OCI-LY7 (cell line): ENCODE measurements at regions not wholly inside any gene's neighbourhood (a gene's known extent, or its start where the extent isn't known, plus 50 kb on each side); places are given as distances from the start of the nearest gene placed in this dataset.

Source experiments
- BruUV-seq: library from RNA; stranded (reverse); fragments of 400-500 nt; replicated peaks from 2 replicates; lab custom pipeline; 2021; lab: Mats Ljungman, UMichigan
- CTCF ChIA-PET: fragments of 300-600 bp; sonication (Branson Sonifier 250); formaldehyde crosslinking; loops from one replicate; lab custom pipeline; 2022; ENCODE audit warnings: antibody characterized with exemption; ENCODE audit not compliant: unreplicated experiment; lab: Charles Lee
- POLR2A ChIA-PET: fragments of 300-600 bp; sonication (Branson Sonifier 250); formaldehyde crosslinking; loops from one replicate; lab custom pipeline; 2022; ENCODE audit warnings: antibody characterized with exemption; lab: Charles Lee
- DNase-seq: peaks from one replicate; pipeline ENCODE4 v3.0.0-alpha.2; 2015; ENCODE audit warnings: low spot score
- H2AFZ ChIP-seq: fragments of 200-600 bp; sonication (generic), shearing (Covaris generic); 2 replicates; pipeline ENCODE4 v1.6.1; 2014; ENCODE audit warnings: mild to moderate bottlenecking, antibody characterized with exemption, low read length, moderate library complexity
- H3K27ac ChIP-seq: fragments of 200-600 bp; sonication (generic); 2 replicates; pipeline ENCODE4 v1.5.1; 2014; ENCODE audit warnings: mixed run types, low read depth, mild to moderate bottlenecking, moderate library complexity, low read length, inconsistent platforms; ENCODE audit not compliant: poor library complexity, severe bottlenecking
- H3K36me3 ChIP-seq: fragments of 200-600 bp; sonication (generic); 2 replicates; pipeline ENCODE4 v1.6.1; 2014; ENCODE audit warnings: mild to moderate bottlenecking, antibody characterized with exemption, low read length, moderate library complexity, mixed read lengths; ENCODE audit not compliant: insufficient read depth
- H3K4me1 ChIP-seq: fragments of 200-600 bp; sonication (generic); 2 replicates; pipeline ENCODE4 v1.5.1; 2014; ENCODE audit warnings: mild to moderate bottlenecking, low read length; ENCODE audit not compliant: insufficient read depth, poor library complexity, severe bottlenecking
- H3K4me2 ChIP-seq: fragments of 200-600 bp; sonication (generic); 2 replicates; pipeline ENCODE4 v1.6.1; 2014; ENCODE audit warnings: mild to moderate bottlenecking, low read length
- H3K4me3 ChIP-seq: fragments of 200-600 bp; sonication (generic); 2 replicates; pipeline ENCODE4 v1.5.1; 2014; ENCODE audit warnings: mild to moderate bottlenecking, low read depth, low read length; ENCODE audit not compliant: poor library complexity, severe bottlenecking
- H3K79me2 ChIP-seq: fragments of 200-600 bp; sonication (generic); 2 replicates; pipeline ENCODE4 v1.6.1; 2016; ENCODE audit warnings: low read depth, mild to moderate bottlenecking, low read length, moderate library complexity, mixed read lengths; ENCODE audit not compliant: insufficient read depth
- H3K9me2 ChIP-seq: fragments of 200-600 bp; sonication (generic); 2 replicates; pipeline ENCODE4 v1.6.1; 2016; ENCODE audit warnings: mild to moderate bottlenecking, low read length, mixed read lengths; ENCODE audit not compliant: insufficient read depth
- H3K9me3 ChIP-seq: fragments of 200-600 bp; sonication (generic); 2 replicates; pipeline ENCODE4 v1.6.1; 2014; ENCODE audit warnings: mild to moderate bottlenecking, mixed run types, low read length, mixed read lengths
- H4K20me1 ChIP-seq: fragments of 200-600 bp; sonication (generic); 2 replicates; pipeline ENCODE4 v1.6.1; 2014; ENCODE audit warnings: mild to moderate bottlenecking, antibody characterized with exemption, low read length, moderate library complexity, mixed read lengths; ENCODE audit not compliant: insufficient read depth
- EZH2phosphoT487 ChIP-seq: fragments of 200-600 bp; sonication (generic); IDR thresholded peaks from 2 replicates; pipeline ENCODE4 v1.6.1; 2018; ENCODE audit warnings: low read depth, borderline replicate concordance, mild to moderate bottlenecking, mixed run types, antibody characterized with exemption, low read length, moderate library complexity, mixed read lengths
- intact Hi-C: fragments of 100-400 bp; cut with micrococcal nuclease; formaldehyde crosslinking; loops from one replicate; pipeline ENCODE4 v1.10.0; 2022; ENCODE audit not compliant: unreplicated experiment
- TF ChIP-seq, protein P1 (sequence below): fragments of 200-600 bp; sonication (generic); conservative IDR thresholded peaks from 2 replicates; pipeline ENCODE4 v1.5.1; 2014; ENCODE audit warnings: mild to moderate bottlenecking, antibody characterized with exemption, low read length, moderate library complexity, mixed read lengths

DNA sequence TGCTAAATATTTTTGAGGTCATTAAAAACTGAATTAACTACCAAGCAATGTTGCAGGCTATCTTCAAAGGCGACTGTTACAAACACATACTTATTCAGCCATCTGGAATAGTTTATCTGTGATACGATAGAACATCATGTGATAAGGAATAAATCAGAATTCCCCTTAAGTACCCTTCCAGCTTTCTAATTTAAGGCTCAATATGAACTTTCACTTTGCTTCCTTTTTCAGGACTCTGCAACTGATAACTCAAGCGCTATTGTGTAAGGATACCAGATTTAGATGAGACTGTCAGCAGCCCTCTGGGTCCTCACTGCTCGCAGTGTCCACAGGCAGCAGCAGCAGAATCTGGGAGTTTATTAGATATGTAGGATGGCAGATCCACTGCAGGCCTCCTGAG, 416.3 kb downstream of the SPATA31D1 start:
- POLR2A ChIA-PET, result no interaction called here
- BruUV-seq, result no TSS peak
- no peaks in the 10 kb centered on the region for H3K9me2 ChIP-seq
- H3K4me1 ChIP-seq, result no peaks in the 10 kb centered on the region
- H3K36me3 ChIP-seq, result no peaks in the 10 kb centered on the region
- no peaks in the 10 kb centered on the region for H4K20me1 ChIP-seq
- no peak overlapping the region for H3K4me2 ChIP-seq
- no peak overlapping the region for H2AFZ ChIP-seq
- H3K27ac ChIP-seq, result no peak overlapping the region
- no peak for DNase-seq
- H3K4me3 ChIP-seq, result no peak overlapping the region
- no peaks in the 10 kb centered on the region for H3K9me3 ChIP-seq
- CTCF ChIA-PET, result no interaction called here
- TF ChIP-seq EZH2phosphoT487, result no peak
- TF ChIP-seq, protein P1, sequence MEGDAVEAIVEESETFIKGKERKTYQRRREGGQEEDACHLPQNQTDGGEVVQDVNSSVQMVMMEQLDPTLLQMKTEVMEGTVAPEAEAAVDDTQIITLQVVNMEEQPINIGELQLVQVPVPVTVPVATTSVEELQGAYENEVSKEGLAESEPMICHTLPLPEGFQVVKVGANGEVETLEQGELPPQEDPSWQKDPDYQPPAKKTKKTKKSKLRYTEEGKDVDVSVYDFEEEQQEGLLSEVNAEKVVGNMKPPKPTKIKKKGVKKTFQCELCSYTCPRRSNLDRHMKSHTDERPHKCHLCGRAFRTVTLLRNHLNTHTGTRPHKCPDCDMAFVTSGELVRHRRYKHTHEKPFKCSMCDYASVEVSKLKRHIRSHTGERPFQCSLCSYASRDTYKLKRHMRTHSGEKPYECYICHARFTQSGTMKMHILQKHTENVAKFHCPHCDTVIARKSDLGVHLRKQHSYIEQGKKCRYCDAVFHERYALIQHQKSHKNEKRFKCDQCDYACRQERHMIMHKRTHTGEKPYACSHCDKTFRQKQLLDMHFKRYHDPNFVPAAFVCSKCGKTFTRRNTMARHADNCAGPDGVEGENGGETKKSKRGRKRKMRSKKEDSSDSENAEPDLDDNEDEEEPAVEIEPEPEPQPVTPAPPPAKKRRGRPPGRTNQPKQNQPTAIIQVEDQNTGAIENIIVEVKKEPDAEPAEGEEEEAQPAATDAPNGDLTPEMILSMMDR, result no peak
- intact Hi-C loops, result no loop called here
- H3K79me2 ChIP-seq, result no peaks in the 10 kb centered on the region

DNA sequence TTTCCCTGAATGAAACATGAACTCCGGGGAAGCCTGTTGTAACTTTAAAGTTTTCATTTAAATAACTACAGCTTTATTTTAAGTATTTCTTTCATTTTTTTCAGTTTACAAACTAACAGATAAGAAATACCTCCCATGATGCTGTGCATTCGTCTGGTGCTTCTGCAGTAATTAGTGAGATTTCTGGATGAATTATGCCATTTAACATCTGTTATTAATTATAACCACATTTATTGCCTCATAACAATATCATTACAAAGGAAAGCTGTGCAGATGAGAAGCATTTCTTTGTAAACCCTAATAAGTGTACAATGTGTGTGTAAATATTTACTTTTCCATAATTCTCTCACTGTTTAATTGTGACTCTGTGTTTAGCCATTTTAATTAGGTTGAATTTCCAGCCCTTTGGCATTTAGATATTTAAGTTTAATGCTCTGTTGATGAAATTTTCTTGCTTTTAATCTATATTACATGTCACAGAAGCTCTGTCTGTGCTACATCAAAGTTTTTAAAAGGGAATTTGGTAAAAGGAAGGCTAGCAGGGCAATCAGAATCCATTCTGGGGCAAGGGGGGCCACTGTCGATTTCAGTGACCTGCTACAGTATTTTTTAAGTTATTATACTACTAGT, 418.0 kb downstream of the SPATA31D1 start:
- ChIA-PET CTCF (no interaction called here), POLR2A (no interaction called here)
- Histone ChIP-seq H3K4me2 (no peak overlapping the region), H3K4me1 (no peaks in the 10 kb centered on the region), H3K9me2 (no peaks in the 10 kb centered on the region), H4K20me1 (no peaks in the 10 kb centered on the region), H2AFZ (no peak overlapping the region), H3K9me3 (no peaks in the 10 kb centered on the region), H3K79me2 (no peaks in the 10 kb centered on the region), H3K4me3 (no peak overlapping the region), H3K27ac (no peak overlapping the region), H3K36me3 (no peaks in the 10 kb centered on the region)
- no TSS peak for BruUV-seq
- no peak for DNase-seq
- intact Hi-C loops, result no loop called here
- TF ChIP-seq, protein P1, result no peak
- TF ChIP-seq EZH2phosphoT487, result no peak

DNA sequence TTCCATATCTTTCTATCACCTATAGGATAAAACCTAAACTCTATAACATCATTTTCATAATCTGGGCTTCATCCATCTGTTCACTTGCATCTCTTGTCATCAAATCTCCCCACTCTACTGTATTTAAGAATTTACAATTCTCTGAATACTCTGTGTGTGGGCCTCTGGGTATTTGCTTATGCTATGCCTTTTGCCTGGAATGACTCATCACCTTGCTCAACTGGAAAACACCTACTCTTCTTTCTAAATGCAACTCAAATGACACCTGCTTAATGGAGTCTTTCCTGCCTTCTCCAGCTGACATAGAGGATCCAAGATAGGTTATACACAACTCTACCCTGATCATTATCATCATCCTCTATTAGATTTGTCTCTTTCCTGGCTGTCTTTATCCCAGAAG, 421.7 kb downstream of the SPATA31D1 start:
- intact Hi-C loops, result no loop called here
- no peak overlapping the region for H3K4me3 ChIP-seq
- no peaks in the 10 kb centered on the region for H4K20me1 ChIP-seq
- no peaks in the 10 kb centered on the region for H3K9me2 ChIP-seq
- no peaks in the 10 kb centered on the region for H3K4me1 ChIP-seq
- BruUV-seq, result no TSS peak
- H3K27ac ChIP-seq, result no peak overlapping the region
- POLR2A ChIA-PET, result no interaction called here
- TF ChIP-seq EZH2phosphoT487, result no peak
- TF ChIP-seq, protein P1, result no peak
- H3K9me3 ChIP-seq, result no peaks in the 10 kb centered on the region
- no peak overlapping the region for H2AFZ ChIP-seq
- H3K36me3 ChIP-seq, result no peaks in the 10 kb centered on the region
- CTCF ChIA-PET, result no interaction called here
- no peak overlapping the region for H3K4me2 ChIP-seq
- no peak for DNase-seq
- H3K79me2 ChIP-seq, result no peaks in the 10 kb centered on the region
